Stimulated activated CD4-positive, alpha-beta T cell treated with anti-CD3 and anti-CD28 coated beads, Interleukin-1b, Interleukin-23, amount 100 ng/mL, for 4 hours (primary cell): ENCODE measurements at regions not wholly inside any gene's neighbourhood (a gene's known extent, or its start where the extent isn't known, plus 50 kb on each side); places are given as distances from the start of the nearest gene placed in this dataset.

Source experiments
- DNase-seq, 2 donors: peaks; one replicate each; pipeline ENCODE4 v3.0.0-alpha.2; 2020; ENCODE audit warnings: low read depth in 2 of 2

GRCh38 chr15:70507772-70508371 lies 255.5 kb downstream of the UACA start:
- no peak for DNase-seq

GRCh38 chr15:70505936-70506912 lies 257.1 kb downstream of the UACA start:
- DNase-seq: no peak

- DNase-seq: no peak
Measured at GRCh38 chr15:70505411-70505919, 257.9 kb downstream of the UACA start.

- DNase-seq: no peak
Measured at GRCh38 chr15:70504988-70505387, 258.4 kb downstream of the UACA start.

- DNase-seq: no peak
Measured at GRCh38 chr15:70504299-70504951, 258.9 kb downstream of the UACA start.

GRCh38 chr15:70503798-70504298 lies 259.5 kb downstream of the UACA start:
- DNase-seq: no peak

GRCh38 chr15:70503073-70503745 lies 260.1 kb downstream of the UACA start:
- no peak for DNase-seq

GRCh38 chr15:70502529-70502928 lies 260.8 kb downstream of the UACA start:
- DNase-seq: no peak

- no peak for DNase-seq
Measured at GRCh38 chr15:70501849-70502248, 261.5 kb downstream of the UACA start.

- DNase-seq: no peak
Measured at GRCh38 chr15:70501121-70501727, 262.1 kb downstream of the UACA start.

GRCh38 chr15:70499791-70500190 lies 263.6 kb downstream of the UACA start:
- DNase-seq: no peak

GRCh38 chr15:70498096-70498626 lies 265.2 kb downstream of the UACA start:
- no peak for DNase-seq

GRCh38 chr15:70497661-70498060 lies 265.7 kb downstream of the UACA start:
- DNase-seq: no peak

- DNase-seq: no peak
Measured at GRCh38 chr15:70495991-70496599, 267.3 kb downstream of the UACA start.

GRCh38 chr15:70494852-70495571 lies 268.3 kb downstream of the UACA start:
- no peak for DNase-seq

- DNase-seq: no peak
Measured at GRCh38 chr15:70494517-70494851, 268.9 kb downstream of the UACA start.

- DNase-seq: no peak
Measured at GRCh38 chr15:70493787-70494516, 269.4 kb downstream of the UACA start.

- no peak for DNase-seq
Measured at GRCh38 chr15:70493376-70493775, 270.0 kb downstream of the UACA start.
